Breast epithelium (tissue), 3 donors: ENCODE measurements at regions not wholly inside any gene's neighbourhood (a gene's known extent, or its start where the extent isn't known, plus 50 kb on each side); places are given as distances from the start of the nearest gene placed in this dataset.

ENCODE experiments used
- POLR2A ChIP-seq: fragments of 450-650 bp; IDR thresholded peaks from one replicate; pipeline ENCODE4 v1.6.1; 2016; ENCODE audit warnings: antibody characterized with exemption, mild to moderate bottlenecking, moderate library complexity
- POLR2AphosphoS5 ChIP-seq, 3 donors: sonication (generic); formaldehyde crosslinking; IDR thresholded peaks; one replicate each; pipeline ENCODE4 v1.6.1; 2017; ENCODE audit warnings: antibody characterized with exemption in 3 of 3
- TF ChIP-seq, protein P1 (sequence below), 3 donors: fragments of 450-650 bp; IDR thresholded peaks; one replicate each; pipeline ENCODE4 v1.5.1; 2016 to 2017; ENCODE audit warnings: antibody characterized with exemption in 3 of 3, mild to moderate bottlenecking in 3 of 3, moderate library complexity in 3 of 3

DNA sequence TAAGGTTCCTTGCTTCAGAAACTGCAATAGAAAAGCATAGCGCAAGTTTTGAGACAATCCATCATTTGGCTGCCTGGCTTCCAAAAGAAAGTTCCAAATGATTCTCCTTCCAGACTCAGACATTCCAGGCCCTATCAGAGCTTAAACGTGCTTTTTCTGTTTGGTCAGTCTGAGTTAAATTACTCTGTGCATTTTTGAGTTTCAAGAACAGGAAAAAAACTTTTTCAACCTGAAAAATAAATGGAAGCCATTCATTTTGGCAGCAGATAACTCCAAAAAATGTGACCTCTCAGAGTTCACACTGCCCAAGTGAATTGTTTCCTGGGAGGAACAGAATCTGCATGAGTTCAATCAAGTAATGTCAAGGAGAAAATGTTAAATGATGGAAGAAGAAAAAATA, 354.2 kb downstream of the CXCL12 start:
- TF ChIP-seq, protein P1, sequence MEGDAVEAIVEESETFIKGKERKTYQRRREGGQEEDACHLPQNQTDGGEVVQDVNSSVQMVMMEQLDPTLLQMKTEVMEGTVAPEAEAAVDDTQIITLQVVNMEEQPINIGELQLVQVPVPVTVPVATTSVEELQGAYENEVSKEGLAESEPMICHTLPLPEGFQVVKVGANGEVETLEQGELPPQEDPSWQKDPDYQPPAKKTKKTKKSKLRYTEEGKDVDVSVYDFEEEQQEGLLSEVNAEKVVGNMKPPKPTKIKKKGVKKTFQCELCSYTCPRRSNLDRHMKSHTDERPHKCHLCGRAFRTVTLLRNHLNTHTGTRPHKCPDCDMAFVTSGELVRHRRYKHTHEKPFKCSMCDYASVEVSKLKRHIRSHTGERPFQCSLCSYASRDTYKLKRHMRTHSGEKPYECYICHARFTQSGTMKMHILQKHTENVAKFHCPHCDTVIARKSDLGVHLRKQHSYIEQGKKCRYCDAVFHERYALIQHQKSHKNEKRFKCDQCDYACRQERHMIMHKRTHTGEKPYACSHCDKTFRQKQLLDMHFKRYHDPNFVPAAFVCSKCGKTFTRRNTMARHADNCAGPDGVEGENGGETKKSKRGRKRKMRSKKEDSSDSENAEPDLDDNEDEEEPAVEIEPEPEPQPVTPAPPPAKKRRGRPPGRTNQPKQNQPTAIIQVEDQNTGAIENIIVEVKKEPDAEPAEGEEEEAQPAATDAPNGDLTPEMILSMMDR (IDR thresholded peaks at IDR 0.05), result no peak
- TF ChIP-seq POLR2A (no peak), POLR2AphosphoS5 (IDR thresholded peaks at IDR 0.05) (no peak)
